ENCODE measurements at regions not wholly inside any gene's neighbourhood (a gene's known extent, or its start where the extent isn't known, plus 50 kb on each side); places are given as distances from the start of the nearest gene placed in this dataset.

GRCh38 chr2:48250474-48250844, 64.0 kb upstream of the FOXN2 start:
- H3K27ac ChIP-seq (ENCODE audit: low read depth, low read length): no peak overlapping the region
- no peak overlapping the region for H3K4me2 ChIP-seq (ENCODE audit: insufficient read depth, low read length)
- no peak overlapping the region for H3K4me3 ChIP-seq (ENCODE audit: insufficient read depth, low read length)
- peaks cover 25% of the 10 kb centered on the region for H3K4me1 ChIP-seq (ENCODE audit: insufficient read depth, low read length)
- no peak overlapping the region for H2AFZ ChIP-seq (ENCODE audit: low read length)
- no peaks in the 10 kb centered on the region for H3K9me3 ChIP-seq (ENCODE audit: low read depth, low read length)
- no peaks in the 10 kb centered on the region for H3K27me3 ChIP-seq (ENCODE audit: insufficient read depth, low read length)
- DNase-seq (ENCODE audit: insufficient read length, low spot score, missing footprints): no peak
- no peaks in the 10 kb centered on the region for H3K36me3 ChIP-seq (ENCODE audit: insufficient read depth, low read length)
- TF ChIP-seq, protein P1, sequence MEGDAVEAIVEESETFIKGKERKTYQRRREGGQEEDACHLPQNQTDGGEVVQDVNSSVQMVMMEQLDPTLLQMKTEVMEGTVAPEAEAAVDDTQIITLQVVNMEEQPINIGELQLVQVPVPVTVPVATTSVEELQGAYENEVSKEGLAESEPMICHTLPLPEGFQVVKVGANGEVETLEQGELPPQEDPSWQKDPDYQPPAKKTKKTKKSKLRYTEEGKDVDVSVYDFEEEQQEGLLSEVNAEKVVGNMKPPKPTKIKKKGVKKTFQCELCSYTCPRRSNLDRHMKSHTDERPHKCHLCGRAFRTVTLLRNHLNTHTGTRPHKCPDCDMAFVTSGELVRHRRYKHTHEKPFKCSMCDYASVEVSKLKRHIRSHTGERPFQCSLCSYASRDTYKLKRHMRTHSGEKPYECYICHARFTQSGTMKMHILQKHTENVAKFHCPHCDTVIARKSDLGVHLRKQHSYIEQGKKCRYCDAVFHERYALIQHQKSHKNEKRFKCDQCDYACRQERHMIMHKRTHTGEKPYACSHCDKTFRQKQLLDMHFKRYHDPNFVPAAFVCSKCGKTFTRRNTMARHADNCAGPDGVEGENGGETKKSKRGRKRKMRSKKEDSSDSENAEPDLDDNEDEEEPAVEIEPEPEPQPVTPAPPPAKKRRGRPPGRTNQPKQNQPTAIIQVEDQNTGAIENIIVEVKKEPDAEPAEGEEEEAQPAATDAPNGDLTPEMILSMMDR (IDR thresholded peaks at IDR 0.05; ENCODE audit: extremely low read depth, low read depth, low read length): no peak
- no peaks in the 10 kb centered on the region for H3K79me2 ChIP-seq (ENCODE audit: insufficient read depth, low read length)
- no peaks in the 10 kb centered on the region for H4K20me1 ChIP-seq (ENCODE audit: insufficient read depth, low read length)

- TF ChIP-seq, protein P1 (IDR thresholded peaks at IDR 0.05; ENCODE audit: extremely low read depth, low read depth, low read length): no peak
- H3K27ac ChIP-seq (ENCODE audit: low read depth, low read length): no peak overlapping the region
- H3K79me2 ChIP-seq (ENCODE audit: insufficient read depth, low read length): no peaks in the 10 kb centered on the region
- H3K36me3 ChIP-seq (ENCODE audit: insufficient read depth, low read length): no peaks in the 10 kb centered on the region
- H3K4me3 ChIP-seq (ENCODE audit: insufficient read depth, low read length): no peak overlapping the region
- H3K27me3 ChIP-seq (ENCODE audit: insufficient read depth, low read length): no peaks in the 10 kb centered on the region
- H4K20me1 ChIP-seq (ENCODE audit: insufficient read depth, low read length): no peaks in the 10 kb centered on the region
- DNase-seq (ENCODE audit: insufficient read length, low spot score, missing footprints): no peak
- H3K9me3 ChIP-seq (ENCODE audit: low read depth, low read length): no peaks in the 10 kb centered on the region
- no peak overlapping the region for H3K4me2 ChIP-seq (ENCODE audit: insufficient read depth, low read length)
- H2AFZ ChIP-seq (ENCODE audit: low read length): no peak overlapping the region
- H3K4me1 ChIP-seq (ENCODE audit: insufficient read depth, low read length): peaks cover 25% of the 10 kb centered on the region
Measured at GRCh38 chr2:48250943-48251342, 63.5 kb upstream of the FOXN2 start.

- Histone ChIP-seq H3K4me1 (ENCODE audit: insufficient read depth, low read length) (peaks cover 25% of the 10 kb centered on the region), H4K20me1 (ENCODE audit: insufficient read depth, low read length) (no peaks in the 10 kb centered on the region), H3K27ac (ENCODE audit: low read depth, low read length) (no peak overlapping the region), H3K4me3 (ENCODE audit: insufficient read depth, low read length) (no peak overlapping the region), H3K36me3 (ENCODE audit: insufficient read depth, low read length) (no peaks in the 10 kb centered on the region), H3K27me3 (ENCODE audit: insufficient read depth, low read length) (no peaks in the 10 kb centered on the region), H3K9me3 (ENCODE audit: low read depth, low read length) (no peaks in the 10 kb centered on the region), H3K79me2 (ENCODE audit: insufficient read depth, low read length) (no peaks in the 10 kb centered on the region), H3K4me2 (ENCODE audit: insufficient read depth, low read length) (no peak overlapping the region), H2AFZ (ENCODE audit: low read length) (no peak overlapping the region)
- TF ChIP-seq, protein P1 (IDR thresholded peaks at IDR 0.05; ENCODE audit: extremely low read depth, low read depth, low read length): no peak
- DNase-seq (ENCODE audit: insufficient read length, low spot score, missing footprints): no peak
Measured at GRCh38 chr2:48251437-48252148, 62.9 kb upstream of the FOXN2 start.

- Histone ChIP-seq H3K9me3 (ENCODE audit: low read depth, low read length) (no peaks in the 10 kb centered on the region), H3K4me3 (ENCODE audit: insufficient read depth, low read length) (no peak overlapping the region), H3K4me2 (ENCODE audit: insufficient read depth, low read length) (no peak overlapping the region), H3K79me2 (ENCODE audit: insufficient read depth, low read length) (no peaks in the 10 kb centered on the region), H3K4me1 (ENCODE audit: insufficient read depth, low read length) (peaks cover 21% of the 10 kb centered on the region), H4K20me1 (ENCODE audit: insufficient read depth, low read length) (no peaks in the 10 kb centered on the region), H3K27ac (ENCODE audit: low read depth, low read length) (no peak overlapping the region), H3K27me3 (ENCODE audit: insufficient read depth, low read length) (no peaks in the 10 kb centered on the region), H2AFZ (ENCODE audit: low read length) (no peak overlapping the region), H3K36me3 (ENCODE audit: insufficient read depth, low read length) (no peaks in the 10 kb centered on the region)
- DNase-seq (ENCODE audit: insufficient read length, low spot score, missing footprints): no peak
- TF ChIP-seq, protein P1 (IDR thresholded peaks at IDR 0.05; ENCODE audit: extremely low read depth, low read depth, low read length): no peak
Measured at GRCh38 chr2:48253301-48253700, 61.2 kb upstream of the FOXN2 start.

All from osteoblast (primary cell).